Vagina (tissue), 2 donors: ENCODE measurements at regions not wholly inside any gene's neighbourhood (a gene's known extent, or its start where the extent isn't known, plus 50 kb on each side); places are given as distances from the start of the nearest gene placed in this dataset.
"Not testable (repeated sequence)": the region's sequence is repeated elsewhere in the genome, so short reads cannot be mapped to it uniquely, and the experiment has no call there.

Experiments
- DNase-seq, 2 donors: peaks; one replicate each; pipeline ENCODE4 v3.0.0-alpha.2; 2017; ENCODE audit errors: extremely low spot score in 2 of 2
- H3K27ac ChIP-seq: fragments of 200-600 bp; sonication (generic); one replicate; pipeline ENCODE4 v1.5.1; 2019
- H3K27me3 ChIP-seq: fragments of 200-600 bp; sonication (generic); one replicate; pipeline ENCODE4 v1.5.1; 2019
- H3K36me3 ChIP-seq, 2 donors: fragments of 200-600 bp; sonication (generic); one replicate each; pipeline ENCODE4 v1.5.1; 2017 to 2019
- H3K4me1 ChIP-seq: fragments of 200-600 bp; sonication (generic); one replicate; pipeline ENCODE4 v1.5.1; 2019
- H3K4me3 ChIP-seq, 2 donors: fragments of 200-600 bp; sonication (generic); 1 replicate in 1 of 2; 2 replicates in 1 of 2; pipeline ENCODE4 v1.5.1; 2016 to 2019
- H3K9me3 ChIP-seq: fragments of 200-600 bp; sonication (generic); one replicate; pipeline ENCODE4 v1.5.1; 2019
- POLR2A ChIP-seq, 2 donors: fragments of 450-650 bp; IDR thresholded peaks; one replicate each; pipeline ENCODE4 v1.6.1; 2017; ENCODE audit warnings: antibody characterized with exemption in 2 of 2, mild to moderate bottlenecking in 2 of 2, moderate library complexity in 2 of 2
- POLR2AphosphoS5 ChIP-seq, 2 donors: sonication (generic); formaldehyde crosslinking; IDR thresholded peaks; one replicate each; pipeline ENCODE4 v1.9.0; 2017; ENCODE audit warnings: antibody characterized with exemption in 2 of 2, mild to moderate bottlenecking in 2 of 2, low read depth in 1 of 2; ENCODE audit not compliant: insufficient read depth in 1 of 2
- intact Hi-C: fragments of 100-400 bp; cut with DNase I; formaldehyde crosslinking; loops from one replicate; pipeline ENCODE4 v1.15.1; 2023
- TF ChIP-seq, protein P1 (sequence below), 3 experiments: fragments of 450-650 bp in 2 of 3; fragments of 200-600 bp in 1 of 3; sonication (generic) in 1 of 3; IDR thresholded peaks; one replicate each; pipeline ENCODE4 v1.5.1; 2017 to 2019; ENCODE audit warnings: antibody characterized with exemption in 3 of 3, mild to moderate bottlenecking in 2 of 3, moderate library complexity in 2 of 3

DNA sequence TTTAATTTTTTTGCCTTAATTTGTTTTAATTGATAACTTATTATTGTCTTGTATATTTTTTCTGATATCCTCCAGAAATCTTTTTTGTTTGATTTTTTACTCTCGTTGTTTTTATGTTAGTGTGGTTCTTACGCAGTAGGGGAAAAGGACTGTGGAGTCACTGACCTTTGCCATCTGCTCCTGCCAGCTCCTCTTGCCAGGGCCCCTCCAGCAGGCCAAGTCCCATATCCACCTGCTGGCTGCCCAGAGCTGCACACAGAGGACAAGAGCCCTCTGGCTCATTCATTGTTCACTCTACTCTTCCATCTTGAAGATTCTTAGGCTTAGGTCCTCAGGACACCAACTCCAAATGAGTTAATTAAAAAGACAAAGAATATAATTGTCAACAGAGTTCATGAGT is 316.4 kb upstream of the DUSP10 start:
- Histone ChIP-seq H3K4me1 (no peaks in the 10 kb centered on the region), H3K36me3 (no peaks in the 10 kb centered on the region), H3K27ac (no peak overlapping the region), H3K9me3 (no peaks in the 10 kb centered on the region), H3K27me3 (no peaks in the 10 kb centered on the region), H3K4me3 (no peak overlapping the region)
- intact Hi-C loops, result no loop called here
- TF ChIP-seq, protein P1, sequence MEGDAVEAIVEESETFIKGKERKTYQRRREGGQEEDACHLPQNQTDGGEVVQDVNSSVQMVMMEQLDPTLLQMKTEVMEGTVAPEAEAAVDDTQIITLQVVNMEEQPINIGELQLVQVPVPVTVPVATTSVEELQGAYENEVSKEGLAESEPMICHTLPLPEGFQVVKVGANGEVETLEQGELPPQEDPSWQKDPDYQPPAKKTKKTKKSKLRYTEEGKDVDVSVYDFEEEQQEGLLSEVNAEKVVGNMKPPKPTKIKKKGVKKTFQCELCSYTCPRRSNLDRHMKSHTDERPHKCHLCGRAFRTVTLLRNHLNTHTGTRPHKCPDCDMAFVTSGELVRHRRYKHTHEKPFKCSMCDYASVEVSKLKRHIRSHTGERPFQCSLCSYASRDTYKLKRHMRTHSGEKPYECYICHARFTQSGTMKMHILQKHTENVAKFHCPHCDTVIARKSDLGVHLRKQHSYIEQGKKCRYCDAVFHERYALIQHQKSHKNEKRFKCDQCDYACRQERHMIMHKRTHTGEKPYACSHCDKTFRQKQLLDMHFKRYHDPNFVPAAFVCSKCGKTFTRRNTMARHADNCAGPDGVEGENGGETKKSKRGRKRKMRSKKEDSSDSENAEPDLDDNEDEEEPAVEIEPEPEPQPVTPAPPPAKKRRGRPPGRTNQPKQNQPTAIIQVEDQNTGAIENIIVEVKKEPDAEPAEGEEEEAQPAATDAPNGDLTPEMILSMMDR (IDR thresholded peaks at IDR 0.05), result no peak
- TF ChIP-seq POLR2AphosphoS5 (IDR thresholded peaks at IDR 0.05; ENCODE audit: insufficient read depth in 1 of 2, low read depth in 1 of 2) (no peak), POLR2A (IDR thresholded peaks at IDR 0.05) (no peak)
- no peak for DNase-seq

DNA sequence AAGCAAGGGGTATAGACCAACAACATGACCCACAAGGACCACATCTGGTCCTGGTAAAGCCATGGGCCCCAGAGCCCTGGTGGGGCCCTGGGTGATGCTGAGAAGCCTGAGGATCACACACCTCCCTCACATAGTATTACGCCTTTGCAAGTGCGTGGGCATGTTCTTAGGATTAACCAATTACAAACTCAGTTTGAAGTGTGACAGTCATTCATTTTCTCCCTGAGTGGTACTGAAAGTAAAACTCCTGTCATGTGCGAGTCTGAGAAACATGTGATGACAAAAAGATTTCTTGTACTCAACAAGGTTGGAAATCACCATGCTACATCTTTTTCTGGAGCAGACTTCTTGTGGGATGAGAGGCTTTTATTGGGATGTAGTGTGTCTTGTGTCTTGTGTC is 315.3 kb upstream of the DUSP10 start:
- intact Hi-C loops, result no loop called here
- no peaks in the 10 kb centered on the region for H3K4me1 ChIP-seq
- H3K27ac ChIP-seq, result no peak overlapping the region
- H3K9me3 ChIP-seq, result no peaks in the 10 kb centered on the region
- TF ChIP-seq, protein P1 (IDR thresholded peaks at IDR 0.05), result no peak
- no peak for TF ChIP-seq POLR2A (IDR thresholded peaks at IDR 0.05)
- TF ChIP-seq POLR2AphosphoS5 (IDR thresholded peaks at IDR 0.05; ENCODE audit: insufficient read depth in 1 of 2, low read depth in 1 of 2), result no peak
- H3K4me3 ChIP-seq, result no peak overlapping the region
- DNase-seq, result no peak
- H3K27me3 ChIP-seq, result no peaks in the 10 kb centered on the region
- no peaks in the 10 kb centered on the region for H3K36me3 ChIP-seq

DNA sequence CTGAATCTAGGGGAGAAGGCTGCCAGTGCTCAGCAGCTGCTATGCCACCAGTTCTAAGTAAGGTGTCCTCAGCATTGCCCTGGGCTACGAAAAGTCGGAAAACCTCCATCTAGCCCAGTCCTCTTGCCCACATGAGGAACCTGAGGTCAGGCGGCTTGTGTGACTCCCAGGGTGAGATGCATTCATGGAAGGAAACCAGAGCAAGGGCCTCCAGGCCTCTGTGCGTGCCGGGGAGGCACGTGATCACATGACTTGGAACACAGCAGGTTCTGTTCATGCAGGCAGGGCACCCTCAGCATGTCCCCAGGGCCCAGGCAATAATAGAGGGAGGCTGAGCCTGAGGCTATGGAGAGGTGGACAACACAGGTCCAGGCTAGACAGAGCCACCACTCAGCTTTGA is 312.5 kb upstream of the DUSP10 start:
- no peak for TF ChIP-seq POLR2AphosphoS5 (IDR thresholded peaks at IDR 0.05; ENCODE audit: insufficient read depth in 1 of 2, low read depth in 1 of 2)
- TF ChIP-seq, protein P1 (IDR thresholded peaks at IDR 0.05), result no peak
- TF ChIP-seq POLR2A (IDR thresholded peaks at IDR 0.05), result no peak
- H3K9me3 ChIP-seq, result no peaks in the 10 kb centered on the region
- H3K4me3 ChIP-seq, result no peak overlapping the region
- H3K4me1 ChIP-seq, result no peaks in the 10 kb centered on the region
- H3K27ac ChIP-seq, result no peak overlapping the region
- intact Hi-C loops, result no loop called here
- H3K36me3 ChIP-seq, result no peaks in the 10 kb centered on the region
- H3K27me3 ChIP-seq, result no peaks in the 10 kb centered on the region
- DNase-seq, result no peak

DNA sequence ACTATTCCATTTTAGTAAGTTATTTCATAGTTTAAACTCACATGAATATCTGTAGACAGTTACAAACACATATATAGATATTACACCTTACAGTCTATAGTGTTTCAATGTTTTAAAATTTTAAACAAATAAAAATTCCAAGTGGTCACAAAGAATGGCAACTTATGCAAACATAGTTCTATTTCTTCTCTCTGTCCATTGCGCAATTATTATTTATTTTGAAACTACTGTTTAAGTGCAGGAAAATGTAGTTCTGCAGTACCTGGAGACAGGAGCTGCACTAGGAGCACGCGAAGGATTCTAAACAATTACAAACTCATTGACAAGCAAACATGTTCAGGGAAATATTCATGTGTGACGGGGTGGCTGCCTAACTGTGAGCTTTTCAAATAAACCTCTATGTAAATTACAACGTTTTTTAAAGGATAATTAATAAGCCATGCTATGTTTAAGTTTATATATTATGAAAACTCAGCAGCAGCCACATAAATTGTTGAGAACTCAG is 312.0 kb upstream of the DUSP10 start:
- H3K4me1 ChIP-seq, result no peaks in the 10 kb centered on the region
- H3K27ac ChIP-seq, result no peak overlapping the region
- DNase-seq, result no peak
- no peaks in the 10 kb centered on the region for H3K9me3 ChIP-seq
- no peaks in the 10 kb centered on the region for H3K27me3 ChIP-seq
- H3K36me3 ChIP-seq, result no peaks in the 10 kb centered on the region
- no peak overlapping the region for H3K4me3 ChIP-seq
- intact Hi-C loops, result no loop called here
- TF ChIP-seq POLR2A (IDR thresholded peaks at IDR 0.05) (no peak), POLR2AphosphoS5 (IDR thresholded peaks at IDR 0.05; ENCODE audit: insufficient read depth in 1 of 2, low read depth in 1 of 2) (no peak)
- TF ChIP-seq, protein P1 (IDR thresholded peaks at IDR 0.05), result no peak

DNA sequence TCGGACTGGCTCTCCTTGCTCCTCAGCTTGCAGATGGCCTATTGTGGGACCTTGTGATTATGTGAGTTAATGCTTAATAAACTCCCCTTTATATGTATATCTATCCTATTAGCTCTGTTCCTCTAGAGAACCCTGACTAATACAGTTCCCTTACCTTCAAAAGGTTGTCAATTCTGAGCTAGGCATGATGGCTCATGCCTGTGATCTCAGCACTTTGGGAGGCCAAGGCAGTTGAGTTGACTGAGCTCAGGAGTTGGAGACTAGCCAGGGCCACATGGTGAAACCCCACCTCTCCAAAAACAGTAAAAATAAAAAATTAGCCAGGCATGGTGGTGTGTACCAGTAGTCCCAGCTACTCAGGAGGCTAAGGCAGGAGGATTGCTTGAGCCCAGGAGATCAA is 309.4 kb upstream of the DUSP10 start:
- H3K36me3 ChIP-seq, DNase-seq, intact Hi-C loops, H3K9me3 ChIP-seq, H3K27ac ChIP-seq, H3K4me1 ChIP-seq, H3K27me3 ChIP-seq, H3K4me3 ChIP-seq: not testable (repeated sequence)

DNA sequence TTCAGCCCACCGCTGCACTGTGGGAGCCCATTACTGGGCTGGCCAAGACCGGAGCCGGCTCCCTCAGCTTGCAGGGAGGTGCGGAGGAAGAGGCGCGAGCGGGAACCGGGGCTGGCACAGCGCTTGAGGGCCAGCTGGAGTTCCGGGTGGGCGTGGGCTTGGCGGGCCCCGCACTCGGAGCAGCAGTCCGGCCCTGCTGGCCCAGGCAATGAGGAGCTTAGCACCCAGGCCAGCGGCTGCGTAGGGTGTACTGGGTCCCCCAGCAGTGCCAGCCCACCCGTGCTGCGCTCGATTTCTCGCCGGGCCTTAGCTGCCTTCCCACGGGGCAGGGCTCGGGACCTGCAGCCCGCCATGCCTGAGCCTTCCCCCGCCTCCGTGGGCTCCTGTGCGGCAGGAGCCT is 307.8 kb upstream of the DUSP10 start:
- H3K4me3 ChIP-seq, intact Hi-C loops, H3K36me3 ChIP-seq, H3K27ac ChIP-seq, H3K4me1 ChIP-seq, H3K27me3 ChIP-seq, DNase-seq, H3K9me3 ChIP-seq: not testable (repeated sequence)
